ENCODE measurements at regions not wholly inside any gene's neighbourhood (a gene's known extent, or its start where the extent isn't known, plus 50 kb on each side); places are given as distances from the start of the nearest gene placed in this dataset.

DNA sequence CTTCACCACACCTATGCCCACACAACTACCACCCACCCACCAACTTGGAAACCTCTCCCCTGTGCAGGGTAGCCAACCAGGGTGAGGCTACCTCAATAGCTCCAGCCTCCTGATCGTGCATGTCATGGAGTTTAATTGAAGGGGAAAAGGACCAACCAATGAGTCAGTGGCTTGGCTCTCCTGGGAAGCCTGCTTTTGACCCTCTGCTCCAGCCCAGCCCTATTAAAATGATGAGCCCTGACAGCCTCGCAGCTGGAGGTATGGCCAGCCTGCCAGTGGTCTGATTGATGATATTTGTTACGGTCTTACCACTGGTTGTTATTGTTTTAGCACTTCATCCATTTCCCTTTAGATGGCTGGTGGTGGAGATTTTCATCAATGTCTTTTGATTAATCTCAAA, 280.4 kb downstream of the SH3GL2 start:
- no peak overlapping the region for H3K4me3 ChIP-seq
- TF ChIP-seq, protein P1, sequence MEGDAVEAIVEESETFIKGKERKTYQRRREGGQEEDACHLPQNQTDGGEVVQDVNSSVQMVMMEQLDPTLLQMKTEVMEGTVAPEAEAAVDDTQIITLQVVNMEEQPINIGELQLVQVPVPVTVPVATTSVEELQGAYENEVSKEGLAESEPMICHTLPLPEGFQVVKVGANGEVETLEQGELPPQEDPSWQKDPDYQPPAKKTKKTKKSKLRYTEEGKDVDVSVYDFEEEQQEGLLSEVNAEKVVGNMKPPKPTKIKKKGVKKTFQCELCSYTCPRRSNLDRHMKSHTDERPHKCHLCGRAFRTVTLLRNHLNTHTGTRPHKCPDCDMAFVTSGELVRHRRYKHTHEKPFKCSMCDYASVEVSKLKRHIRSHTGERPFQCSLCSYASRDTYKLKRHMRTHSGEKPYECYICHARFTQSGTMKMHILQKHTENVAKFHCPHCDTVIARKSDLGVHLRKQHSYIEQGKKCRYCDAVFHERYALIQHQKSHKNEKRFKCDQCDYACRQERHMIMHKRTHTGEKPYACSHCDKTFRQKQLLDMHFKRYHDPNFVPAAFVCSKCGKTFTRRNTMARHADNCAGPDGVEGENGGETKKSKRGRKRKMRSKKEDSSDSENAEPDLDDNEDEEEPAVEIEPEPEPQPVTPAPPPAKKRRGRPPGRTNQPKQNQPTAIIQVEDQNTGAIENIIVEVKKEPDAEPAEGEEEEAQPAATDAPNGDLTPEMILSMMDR (IDR thresholded peaks at IDR 0.05): no peak
- no peak for DNase-seq
- no peaks in the 10 kb centered on the region for H3K27me3 ChIP-seq
- H3K27ac ChIP-seq: no peak overlapping the region
- no peaks in the 10 kb centered on the region for H3K36me3 ChIP-seq
- H3K9me3 ChIP-seq: no peaks in the 10 kb centered on the region
- no peaks in the 10 kb centered on the region for H3K4me1 ChIP-seq
- intact Hi-C loops (cut with DNase I; ENCODE audit: low total_unique reads): no loop called here

DNA sequence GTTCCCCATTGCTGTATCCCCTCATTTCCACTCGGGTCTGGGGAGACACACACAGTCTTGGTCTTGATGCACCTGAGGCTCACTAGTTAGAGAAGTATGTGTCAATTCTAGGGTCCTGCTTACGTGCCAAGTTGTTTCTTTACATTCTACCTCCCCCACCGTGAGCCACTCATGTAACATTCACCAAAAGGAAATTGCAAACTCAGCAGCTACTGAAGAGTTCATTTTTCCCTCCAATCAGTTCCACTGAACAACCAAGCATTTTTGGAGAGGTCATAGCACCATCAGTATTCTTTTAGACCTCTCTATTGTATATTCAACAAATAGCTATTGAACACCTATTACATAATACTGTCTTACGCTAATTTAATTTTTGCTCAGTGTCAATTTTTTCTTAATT, 281.1 kb downstream of the SH3GL2 start:
- DNase-seq: no peak
- Histone ChIP-seq H3K9me3 (no peaks in the 10 kb centered on the region), H3K27me3 (no peaks in the 10 kb centered on the region), H3K4me3 (no peak overlapping the region), H3K36me3 (no peaks in the 10 kb centered on the region), H3K4me1 (no peaks in the 10 kb centered on the region), H3K27ac (no peak overlapping the region)
- TF ChIP-seq POLR2A (IDR thresholded peaks at IDR 0.05): no peak
- TF ChIP-seq, protein P1 (IDR thresholded peaks at IDR 0.05): no peak
- intact Hi-C loops (cut with DNase I; ENCODE audit: low total_unique reads): no loop called here

DNA sequence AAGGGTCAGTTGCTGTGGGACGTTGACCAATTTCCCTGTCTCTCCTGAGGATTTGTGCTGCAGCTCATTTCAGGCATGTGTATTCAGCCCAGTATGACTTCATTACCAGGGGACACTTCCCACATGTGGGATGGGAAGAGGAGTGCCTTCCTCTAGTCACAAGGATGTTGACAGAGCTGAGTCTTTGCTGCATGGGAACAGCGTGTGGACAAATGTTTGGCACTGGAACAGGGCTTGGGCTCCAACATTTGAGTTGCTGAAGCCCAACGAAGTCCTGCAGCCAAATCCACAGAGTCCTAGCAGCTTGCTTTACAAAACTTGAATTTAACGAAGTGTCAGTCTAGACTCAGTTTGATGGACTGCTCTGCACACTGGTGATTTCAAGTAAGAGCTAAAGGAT, 283.2 kb downstream of the SH3GL2 start:
- Histone ChIP-seq H3K4me1 (no peaks in the 10 kb centered on the region), H3K27ac (no peak overlapping the region), H3K9me3 (no peaks in the 10 kb centered on the region), H3K27me3 (no peaks in the 10 kb centered on the region), H3K4me3 (no peak overlapping the region), H3K36me3 (no peaks in the 10 kb centered on the region)
- TF ChIP-seq, protein P1 (IDR thresholded peaks at IDR 0.05): no peak
- no peak for TF ChIP-seq POLR2A (IDR thresholded peaks at IDR 0.05)
- DNase-seq: no peak
- intact Hi-C loops (cut with DNase I; ENCODE audit: low total_unique reads): no loop called here

DNA sequence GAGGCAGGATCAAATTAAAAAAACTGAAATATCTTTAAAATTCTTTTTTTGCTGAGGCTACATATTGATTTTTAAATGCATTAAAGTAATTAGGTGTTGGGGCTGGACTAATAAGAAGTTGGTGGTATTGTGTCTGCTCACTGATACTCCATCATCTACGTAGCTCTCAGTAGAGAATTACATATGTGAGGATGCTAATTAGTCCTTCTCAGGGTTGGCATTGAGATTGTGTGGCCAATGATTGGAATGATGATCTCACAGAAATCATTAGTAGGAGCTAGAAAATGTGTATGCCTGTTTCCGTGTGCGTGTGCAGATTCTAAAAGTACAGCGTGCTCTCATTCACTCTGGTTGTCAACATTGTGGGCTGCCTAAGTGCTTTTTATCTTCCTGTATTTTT, 283.8 kb downstream of the SH3GL2 start:
- no peaks in the 10 kb centered on the region for H3K9me3 ChIP-seq
- H3K27me3 ChIP-seq: no peaks in the 10 kb centered on the region
- H3K4me1 ChIP-seq: no peaks in the 10 kb centered on the region
- no peaks in the 10 kb centered on the region for H3K36me3 ChIP-seq
- no peak overlapping the region for H3K4me3 ChIP-seq
- TF ChIP-seq, protein P1 (IDR thresholded peaks at IDR 0.05): no peak
- no peak for TF ChIP-seq POLR2A (IDR thresholded peaks at IDR 0.05)
- no peak overlapping the region for H3K27ac ChIP-seq
- DNase-seq: no peak
- intact Hi-C loops (cut with DNase I; ENCODE audit: low total_unique reads): no loop called here

DNA sequence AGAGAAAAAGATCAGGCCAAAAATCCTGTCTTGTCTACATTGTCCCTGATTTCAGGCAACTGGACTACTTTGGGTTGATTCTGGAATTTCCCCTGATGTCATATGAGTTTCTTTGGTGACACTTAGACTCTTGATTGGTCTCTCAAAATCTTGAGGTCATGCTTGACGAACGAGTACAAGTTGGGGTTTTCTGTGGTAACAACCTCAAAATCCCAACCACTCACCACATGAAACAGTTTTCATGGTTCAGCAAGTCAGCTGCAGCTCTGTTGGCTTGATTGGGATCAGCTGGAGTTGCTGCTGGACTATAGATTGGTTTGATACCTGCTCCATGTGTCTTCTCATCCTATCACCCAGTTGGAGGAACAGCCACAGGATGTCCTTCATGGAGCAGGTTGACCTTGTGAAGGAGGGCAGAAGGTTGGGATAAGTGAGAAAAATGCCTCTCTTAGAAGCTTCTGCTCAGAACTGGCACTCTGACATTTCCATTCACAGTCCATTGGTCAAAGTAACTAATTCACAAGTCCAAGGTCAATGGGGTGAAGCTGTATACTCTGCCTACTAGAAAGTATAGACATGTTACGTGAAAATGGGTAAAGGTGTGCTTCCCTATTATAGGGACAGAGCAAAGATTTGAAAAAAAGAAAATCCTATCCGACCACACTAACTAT, 284.5 kb downstream of the SH3GL2 start:
- H3K27me3 ChIP-seq: no peaks in the 10 kb centered on the region
- TF ChIP-seq, protein P1 (IDR thresholded peaks at IDR 0.05): no peak
- no peak for TF ChIP-seq POLR2A (IDR thresholded peaks at IDR 0.05)
- H3K36me3 ChIP-seq: no peaks in the 10 kb centered on the region
- no peaks in the 10 kb centered on the region for H3K4me1 ChIP-seq
- H3K9me3 ChIP-seq: no peaks in the 10 kb centered on the region
- intact Hi-C loops (cut with DNase I; ENCODE audit: low total_unique reads): no loop called here
- no peak overlapping the region for H3K4me3 ChIP-seq
- DNase-seq: no peak
- no peak overlapping the region for H3K27ac ChIP-seq

Measured in uterus (tissue), 3 donors.